ENCODE measurements at regions not wholly inside any gene's neighbourhood (a gene's known extent, or its start where the extent isn't known, plus 50 kb on each side); places are given as distances from the start of the nearest gene placed in this dataset.

GRCh38 chr20:50336661-50337060 is 146.0 kb downstream of the CEBPB start:
- no peak for FAIRE-seq
- no peak for DNase-seq (ENCODE audit: insufficient read length)
- no peak for TF ChIP-seq POLR2AphosphoS5 (IDR thresholded peaks at IDR 0.05; ENCODE audit: low read depth, low read length)
- no peak for TF ChIP-seq POLR2A (IDR thresholded peaks at IDR 0.05; ENCODE audit: low read depth, low read length)
- TF ChIP-seq TAF1 (IDR thresholded peaks at IDR 0.05; ENCODE audit: borderline replicate concordance, low read depth, low read length): no peak

DNA sequence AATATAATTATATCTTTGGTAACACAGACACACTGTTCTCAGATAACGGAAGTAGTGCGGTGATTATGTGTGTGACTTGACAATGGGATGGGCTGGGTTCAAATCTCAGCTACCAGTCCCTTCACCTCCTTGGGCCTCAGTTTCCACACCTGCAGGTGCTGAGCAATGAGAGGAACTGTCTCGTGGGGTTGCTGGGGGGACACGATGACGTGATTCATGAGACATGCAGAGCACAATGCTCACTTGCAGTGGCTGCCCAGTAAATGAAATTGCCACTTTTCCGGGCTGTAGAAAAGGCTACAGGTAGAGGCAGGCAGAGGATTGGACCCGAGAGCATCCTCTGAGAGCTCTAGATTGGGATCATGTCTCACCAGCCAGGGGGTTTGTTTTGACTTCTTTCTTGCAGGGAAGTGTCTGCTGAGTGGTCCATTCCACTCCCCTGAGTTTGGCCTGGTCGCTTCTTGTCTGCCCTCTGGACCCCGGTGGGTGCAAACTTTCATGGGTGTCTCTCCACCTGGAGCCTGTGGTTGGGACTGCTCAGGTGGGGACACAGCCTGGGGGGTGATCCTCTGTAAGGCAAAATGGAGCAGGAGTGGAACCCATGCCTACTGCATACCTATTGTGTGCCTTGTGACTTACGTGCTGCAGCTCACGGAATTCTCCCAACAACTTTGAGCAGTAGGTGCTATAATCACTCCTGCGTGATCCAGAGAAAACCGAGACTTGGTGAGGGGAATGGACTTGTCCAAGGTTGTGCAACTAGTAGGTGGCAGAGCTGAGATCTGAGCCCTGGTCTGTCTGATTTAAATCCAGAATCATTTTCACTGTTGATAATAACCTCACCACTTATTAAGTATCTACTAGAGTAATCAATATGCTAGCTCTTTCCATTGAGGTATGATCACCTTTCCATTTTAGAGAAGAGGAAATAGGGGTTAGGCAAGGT is 147.2 kb downstream of the CEBPB start:
- no peak for TF ChIP-seq POLR2AphosphoS5 (IDR thresholded peaks at IDR 0.05; ENCODE audit: low read depth, low read length)
- no peak for TF ChIP-seq TAF1 (IDR thresholded peaks at IDR 0.05; ENCODE audit: borderline replicate concordance, low read depth, low read length)
- no peak for TF ChIP-seq POLR2A (IDR thresholded peaks at IDR 0.05; ENCODE audit: low read depth, low read length)
- FAIRE-seq: no peak
- no peak for DNase-seq (ENCODE audit: insufficient read length)

DNA sequence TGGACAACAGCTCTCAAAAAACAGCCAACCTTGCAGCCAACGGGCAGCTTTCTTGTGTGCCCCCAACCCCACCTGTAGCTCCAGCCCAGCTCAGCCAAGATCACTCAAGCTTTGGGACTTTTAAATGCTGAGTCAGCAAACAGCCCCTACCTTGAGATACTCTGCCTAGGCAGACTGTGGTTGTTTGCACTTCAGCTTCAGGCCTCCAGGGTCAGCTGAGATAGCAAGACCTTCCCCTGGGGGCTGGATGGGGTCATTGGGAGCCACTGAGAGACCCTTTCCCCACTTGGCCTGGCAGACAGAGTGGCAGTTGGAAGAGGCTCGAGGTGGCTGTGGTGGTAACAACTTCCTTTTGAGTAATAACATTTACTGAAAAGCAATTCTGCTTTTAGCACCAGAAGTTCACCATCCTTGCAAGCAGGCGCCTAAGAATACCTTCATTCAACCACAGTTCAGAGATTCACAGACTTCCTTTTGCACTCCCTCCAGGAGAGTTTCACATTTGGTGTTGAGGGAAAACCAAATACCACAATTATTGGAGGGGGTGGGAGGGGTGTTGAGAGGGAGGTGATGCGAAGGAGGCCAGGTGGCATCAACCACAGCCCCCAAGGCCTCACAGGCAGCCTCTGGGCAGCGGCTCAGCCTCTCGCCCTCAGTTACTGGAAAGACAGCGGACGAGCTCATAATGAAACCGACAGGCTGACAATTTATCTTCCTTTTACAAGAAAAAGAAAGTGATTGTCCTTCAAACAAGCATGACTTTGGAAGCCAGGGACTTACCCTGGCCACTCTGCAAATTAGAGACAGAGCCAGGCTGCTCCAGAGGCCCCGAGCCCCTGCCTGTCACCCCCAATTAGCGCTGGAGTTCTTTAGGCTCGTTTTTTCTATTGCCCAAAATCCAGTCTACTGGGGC is 148.1 kb downstream of the CEBPB start:
- no peak for TF ChIP-seq POLR2A (IDR thresholded peaks at IDR 0.05; ENCODE audit: low read depth, low read length)
- peak; percentile 61 for DNase-seq (ENCODE audit: insufficient read length)
- FAIRE-seq: peak; percentile 87

GRCh38 chr20:50339466-50339901 is 148.9 kb downstream of the CEBPB start:
- DNase-seq (ENCODE audit: insufficient read length) (no peak), FAIRE-seq (no peak)
- TF ChIP-seq POLR2AphosphoS5 (IDR thresholded peaks at IDR 0.05; ENCODE audit: low read depth, low read length) (no peak), TAF1 (IDR thresholded peaks at IDR 0.05; ENCODE audit: borderline replicate concordance, low read depth, low read length) (no peak)

DNA sequence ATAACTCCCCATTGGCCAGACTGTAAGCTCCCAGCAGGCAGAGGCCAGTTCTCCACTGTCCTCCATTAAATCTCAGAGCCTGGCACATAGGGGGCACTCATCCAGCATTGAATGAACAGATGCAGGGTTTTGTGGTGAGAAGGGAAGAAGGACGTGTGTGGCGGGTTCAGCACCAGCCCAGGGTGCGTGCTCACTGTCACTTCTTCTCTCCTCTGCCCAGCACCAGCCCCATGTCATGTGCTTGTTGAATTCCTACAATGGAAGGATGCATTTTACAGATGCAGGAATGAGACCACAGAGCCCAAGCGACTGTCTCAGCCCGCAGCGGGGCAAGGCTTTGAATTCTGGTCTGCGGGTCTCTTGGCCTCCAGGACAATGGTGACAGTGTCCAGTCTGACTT is 149.9 kb downstream of the CEBPB start:
- FAIRE-seq: no peak

DNA sequence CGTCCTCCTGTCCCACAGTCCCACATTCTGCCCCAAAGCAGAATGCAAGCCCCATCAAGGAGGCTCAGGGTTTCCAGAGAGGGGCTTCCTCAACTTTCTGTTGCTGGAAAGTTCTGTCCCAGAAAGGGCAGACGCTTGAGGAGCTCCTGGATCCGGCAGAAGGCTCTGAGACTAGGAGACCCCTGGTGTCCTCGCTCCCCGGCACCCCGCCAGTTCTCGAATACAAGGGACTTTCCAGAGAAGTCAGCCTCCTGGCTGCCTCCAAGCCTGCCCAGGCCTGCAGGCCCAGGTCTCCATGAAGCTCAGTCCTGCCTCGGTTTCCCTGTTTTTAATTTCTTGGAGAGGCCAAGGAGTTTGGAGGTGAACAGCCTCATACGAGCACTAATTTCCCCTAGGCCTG is 150.4 kb downstream of the CEBPB start:
- TF ChIP-seq POLR2A (IDR thresholded peaks at IDR 0.05; ENCODE audit: low read depth, low read length) (no peak), POLR2AphosphoS5 (IDR thresholded peaks at IDR 0.05; ENCODE audit: low read depth, low read length) (no peak)
- no peak for DNase-seq (ENCODE audit: insufficient read length)
- FAIRE-seq: no peak

More for the DNA sequence above, 149.9 kb downstream of the CEBPB start:
- TF ChIP-seq TAF1 (IDR thresholded peaks at IDR 0.05; ENCODE audit: borderline replicate concordance, low read depth, low read length) (no peak), POLR2A (IDR thresholded peaks at IDR 0.05; ENCODE audit: low read depth, low read length) (no peak), POLR2AphosphoS5 (IDR thresholded peaks at IDR 0.05; ENCODE audit: low read depth, low read length) (no peak)
- no peak for DNase-seq (ENCODE audit: insufficient read length)

DNA sequence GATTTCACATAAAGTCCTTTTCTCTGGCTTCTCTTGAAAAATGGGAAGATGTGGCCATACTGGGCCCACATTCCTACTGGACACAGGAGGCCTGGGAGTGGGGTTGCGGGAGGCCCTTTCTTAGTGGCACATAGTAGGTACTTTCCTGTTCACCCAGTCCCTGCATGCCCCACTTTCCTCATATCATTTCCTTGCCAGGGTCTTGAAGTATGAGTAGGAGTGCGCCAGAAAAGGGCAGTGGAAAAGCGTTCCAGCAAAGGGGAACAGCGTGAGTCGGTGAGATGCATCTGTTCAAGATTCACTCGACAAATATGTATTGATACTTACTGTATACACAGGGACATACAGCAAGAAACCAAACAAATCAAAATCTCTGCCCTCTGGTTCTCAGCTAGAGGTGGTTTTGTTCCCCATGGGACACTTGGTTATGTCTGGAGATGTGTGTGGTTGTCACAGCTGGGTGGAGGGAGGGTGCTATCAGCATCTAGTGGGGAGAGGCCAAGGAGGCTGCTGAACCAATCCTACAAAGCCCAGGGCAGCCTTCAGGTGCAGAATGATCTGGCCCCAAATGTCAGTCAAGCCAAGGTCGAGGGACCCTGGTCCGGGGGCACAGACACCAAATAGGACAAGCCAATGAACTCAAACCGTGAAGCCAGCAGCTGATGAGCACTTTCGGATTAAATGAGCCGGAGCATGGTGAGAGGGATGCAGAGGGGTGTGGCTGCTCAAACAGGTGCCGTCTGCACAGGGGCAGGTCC is 151.4 kb downstream of the CEBPB start:
- TF ChIP-seq POLR2A (IDR thresholded peaks at IDR 0.05; ENCODE audit: low read depth, low read length) (no peak), POLR2AphosphoS5 (IDR thresholded peaks at IDR 0.05; ENCODE audit: low read depth, low read length) (no peak), TAF1 (IDR thresholded peaks at IDR 0.05; ENCODE audit: borderline replicate concordance, low read depth, low read length) (no peak)
- FAIRE-seq (no peak), DNase-seq (ENCODE audit: insufficient read length) (no peak)

- TF ChIP-seq POLR2A (IDR thresholded peaks at IDR 0.05; ENCODE audit: low read depth, low read length) (no peak), TAF1 (IDR thresholded peaks at IDR 0.05; ENCODE audit: borderline replicate concordance, low read depth, low read length) (no peak), POLR2AphosphoS5 (IDR thresholded peaks at IDR 0.05; ENCODE audit: low read depth, low read length) (no peak)
- no peak for FAIRE-seq
These were observed 152.0 kb downstream of the CEBPB start for GRCh38 chr20:50342638-50343102.

GRCh38 chr20:50343125-50343489 is 152.5 kb downstream of the CEBPB start:
- DNase-seq (ENCODE audit: insufficient read length): no peak
- no peak for TF ChIP-seq POLR2A (IDR thresholded peaks at IDR 0.05; ENCODE audit: low read depth, low read length)
- TF ChIP-seq POLR2AphosphoS5 (IDR thresholded peaks at IDR 0.05; ENCODE audit: low read depth, low read length): no peak
- TF ChIP-seq TAF1 (IDR thresholded peaks at IDR 0.05; ENCODE audit: borderline replicate concordance, low read depth, low read length): no peak
- FAIRE-seq: no peak

More at GRCh38 chr20:50342638-50343102, 152.0 kb downstream of the CEBPB start:
- DNase-seq (ENCODE audit: insufficient read length): no peak

DNA sequence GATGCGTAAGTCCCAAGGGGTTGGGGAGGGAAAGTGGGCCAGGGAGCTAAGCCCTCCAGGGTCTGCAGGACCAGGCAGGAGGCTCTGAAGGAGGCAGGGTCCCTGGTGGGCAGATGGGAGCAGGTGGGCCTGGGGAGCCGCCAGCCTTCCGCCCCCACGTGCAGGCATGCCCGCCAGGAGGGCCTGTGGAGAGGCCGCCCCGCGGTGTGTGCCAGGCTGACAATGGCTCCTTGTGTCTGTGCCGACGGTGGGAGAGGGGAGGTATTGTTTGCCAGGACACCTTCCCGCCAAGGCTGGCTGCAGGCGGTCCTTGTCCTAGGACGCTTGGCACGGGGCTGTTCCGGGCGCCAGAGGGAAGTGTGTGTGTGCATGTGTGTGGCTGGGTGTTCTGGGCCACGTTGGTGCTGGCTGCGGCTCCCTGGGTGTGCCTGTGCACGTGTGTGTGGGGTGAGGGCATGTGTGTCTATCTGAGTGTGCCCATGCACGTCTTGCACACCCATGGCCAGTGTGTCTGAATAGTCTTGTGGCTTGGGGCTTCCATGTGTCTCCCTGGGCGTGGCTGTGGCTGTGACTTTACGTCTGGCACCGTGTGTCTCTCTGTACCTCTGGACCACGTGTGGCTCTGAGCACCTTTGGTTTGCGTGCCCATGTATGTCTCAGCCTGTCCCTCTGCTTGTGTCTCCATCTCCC is 153.0 kb downstream of the CEBPB start:
- DNase-seq (ENCODE audit: insufficient read length): no peak
- TF ChIP-seq TAF1 (IDR thresholded peaks at IDR 0.05; ENCODE audit: borderline replicate concordance, low read depth, low read length) (no peak), POLR2A (IDR thresholded peaks at IDR 0.05; ENCODE audit: low read depth, low read length) (no peak), POLR2AphosphoS5 (IDR thresholded peaks at IDR 0.05; ENCODE audit: low read depth, low read length) (no peak)
- no peak for FAIRE-seq

All from GM12892 (cell line).